ENCODE measurements at regions not wholly inside any gene's neighbourhood (a gene's known extent, or its start where the extent isn't known, plus 50 kb on each side); places are given as distances from the start of the nearest gene placed in this dataset.
A peak's percentile ranks its signal among the peaks of the same experiment; 100 is the strongest.

DNA sequence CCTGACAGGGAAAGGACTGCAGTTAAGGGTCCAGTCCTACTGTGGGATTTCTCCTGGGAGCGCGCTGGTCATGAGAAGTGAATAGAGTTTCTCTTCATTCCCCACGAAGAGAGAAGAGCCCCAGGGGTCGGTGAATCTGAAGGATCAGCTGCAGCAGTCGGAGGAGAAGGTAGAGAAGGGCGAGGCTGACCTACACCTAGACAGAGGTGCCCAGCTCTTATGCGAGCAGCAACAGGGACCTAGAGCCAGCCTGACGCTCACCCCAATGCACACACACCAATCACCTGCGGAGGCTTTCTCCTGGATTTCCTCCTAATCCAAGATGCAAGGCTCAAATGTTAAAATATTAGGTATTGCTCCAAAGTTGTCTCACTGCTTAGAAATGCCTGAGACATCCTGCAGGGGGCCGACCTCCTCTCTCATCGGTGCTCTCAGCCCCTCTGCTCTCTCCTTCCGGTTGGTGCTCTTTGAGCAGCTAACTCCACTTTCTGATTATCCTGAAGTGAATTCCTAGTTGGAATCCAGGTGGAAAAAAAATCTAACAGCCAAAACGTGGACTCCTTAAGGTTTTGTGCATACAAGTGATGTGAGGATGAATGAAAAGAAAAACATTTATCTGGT lies 176.4 kb downstream of the AHR start:
- H3K9me3 Mint-ChIP-seq = no peaks in the 10 kb centered on the region
- no peaks in the 10 kb centered on the region for H3K27me3 Mint-ChIP-seq
- no peak overlapping the region for H3K27ac Mint-ChIP-seq
- H3K4me1 Mint-ChIP-seq (ENCODE audit: low read depth) = no peaks in the 10 kb centered on the region
- H3K36me3 Mint-ChIP-seq (ENCODE audit: low read depth) = no peaks in the 10 kb centered on the region
- intact Hi-C loops (cut with micrococcal nuclease) = no loop called here
- H3K4me3 Mint-ChIP-seq = no peak overlapping the region

DNA sequence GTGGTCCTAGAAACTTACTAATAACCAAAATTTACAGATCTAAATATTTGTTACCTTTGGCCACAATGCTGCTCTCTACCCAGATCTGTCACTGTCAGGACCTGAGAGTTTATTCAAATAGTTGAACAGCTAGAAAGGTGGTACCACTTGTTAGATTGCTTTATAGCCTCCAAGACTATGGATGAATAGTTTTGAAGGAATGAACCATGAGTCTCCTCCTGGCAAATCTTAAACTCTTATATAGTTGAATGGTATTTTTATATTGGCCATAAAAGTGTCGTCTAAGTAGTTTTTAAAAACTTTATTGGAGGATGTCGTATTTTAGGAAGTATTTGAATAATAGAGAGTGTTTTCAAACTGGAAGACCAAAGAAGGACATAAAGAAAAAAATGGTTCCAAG lies 178.7 kb downstream of the AHR start:
- no peak overlapping the region for H3K4me3 Mint-ChIP-seq
- no peaks in the 10 kb centered on the region for H3K9me3 Mint-ChIP-seq
- H3K4me1 Mint-ChIP-seq (ENCODE audit: low read depth) = no peaks in the 10 kb centered on the region
- no peaks in the 10 kb centered on the region for H3K27me3 Mint-ChIP-seq
- no peaks in the 10 kb centered on the region for H3K36me3 Mint-ChIP-seq (ENCODE audit: low read depth)
- intact Hi-C loops (cut with micrococcal nuclease) = no loop called here
- H3K27ac Mint-ChIP-seq = no peak overlapping the region

DNA sequence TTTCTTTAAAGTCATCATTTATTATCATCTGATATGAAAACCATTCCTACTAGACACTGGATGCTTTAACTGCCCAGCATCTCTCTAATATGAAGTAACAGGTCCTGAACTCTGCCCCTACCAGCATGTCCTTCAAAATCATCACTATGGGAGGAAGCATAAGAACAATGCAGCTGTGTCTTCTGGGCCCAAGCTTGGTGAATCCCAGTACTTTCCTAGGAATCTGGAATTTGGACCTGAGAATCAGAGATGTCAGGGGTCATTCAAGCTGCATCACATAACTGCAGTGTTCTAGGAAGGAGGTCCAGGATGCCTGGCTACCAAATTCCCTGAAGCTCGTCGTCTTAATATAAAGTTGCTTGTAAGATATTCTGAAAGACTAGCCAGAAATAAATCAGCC lies 182.7 kb downstream of the AHR start:
- Mint-ChIP-seq H3K36me3 (ENCODE audit: low read depth) (no peaks in the 10 kb centered on the region), H3K27me3 (no peaks in the 10 kb centered on the region), H3K27ac (no peak overlapping the region), H3K9me3 (no peaks in the 10 kb centered on the region), H3K4me3 (no peak overlapping the region), H3K4me1 (ENCODE audit: low read depth) (no peaks in the 10 kb centered on the region)
- intact Hi-C loops (cut with micrococcal nuclease) = no loop called here

DNA sequence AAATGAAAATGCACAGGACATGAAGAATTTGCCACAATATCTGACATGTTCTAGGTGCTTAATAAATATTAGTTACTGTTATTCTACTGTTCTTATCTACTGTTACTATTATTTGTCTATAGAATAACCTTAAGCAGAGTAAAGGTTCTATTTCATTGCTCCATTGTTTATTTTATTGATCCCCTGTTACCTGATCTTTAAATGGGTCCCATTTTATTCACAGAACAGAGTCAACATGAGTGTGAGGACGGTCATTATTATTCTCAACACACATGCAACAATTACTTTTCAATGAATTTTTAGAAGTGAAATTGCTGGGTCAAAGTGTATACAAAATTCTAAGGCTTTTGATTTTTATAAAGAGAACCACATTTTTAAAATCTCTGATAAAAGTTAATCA lies 186.9 kb downstream of the AHR start:
- intact Hi-C loops (cut with micrococcal nuclease) = no loop called here
- Mint-ChIP-seq H3K4me3 (no peak overlapping the region), H3K4me1 (ENCODE audit: low read depth) (peaks cover 16% of the 10 kb centered on the region), H3K27me3 (no peaks in the 10 kb centered on the region), H3K9me3 (no peaks in the 10 kb centered on the region), H3K27ac (no peak overlapping the region), H3K36me3 (ENCODE audit: low read depth) (no peaks in the 10 kb centered on the region)

DNA sequence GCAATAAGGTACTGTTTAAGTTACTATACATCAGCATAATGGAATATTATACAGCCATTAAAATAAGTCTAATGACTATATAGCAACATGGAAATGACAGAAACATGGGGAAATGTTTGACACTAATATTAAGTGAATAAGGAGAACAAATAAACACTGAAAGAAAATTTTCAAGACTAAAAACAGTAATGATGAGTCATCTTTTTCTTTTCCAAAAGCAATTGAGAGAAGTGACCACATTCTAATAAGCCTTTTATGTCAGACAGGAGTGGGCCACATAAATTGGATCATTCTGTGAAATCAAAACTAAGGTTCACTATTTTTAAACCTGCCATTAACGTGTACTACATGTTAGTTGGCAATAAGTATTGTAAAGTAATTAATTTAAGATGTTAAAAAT lies 187.5 kb downstream of the AHR start:
- H3K4me1 Mint-ChIP-seq (ENCODE audit: low read depth) = peaks cover 16% of the 10 kb centered on the region
- H3K36me3 Mint-ChIP-seq (ENCODE audit: low read depth) = no peaks in the 10 kb centered on the region
- no peak overlapping the region for H3K4me3 Mint-ChIP-seq
- no peaks in the 10 kb centered on the region for H3K9me3 Mint-ChIP-seq
- intact Hi-C loops (cut with micrococcal nuclease) = no loop called here
- H3K27ac Mint-ChIP-seq = no peak overlapping the region
- no peaks in the 10 kb centered on the region for H3K27me3 Mint-ChIP-seq

DNA sequence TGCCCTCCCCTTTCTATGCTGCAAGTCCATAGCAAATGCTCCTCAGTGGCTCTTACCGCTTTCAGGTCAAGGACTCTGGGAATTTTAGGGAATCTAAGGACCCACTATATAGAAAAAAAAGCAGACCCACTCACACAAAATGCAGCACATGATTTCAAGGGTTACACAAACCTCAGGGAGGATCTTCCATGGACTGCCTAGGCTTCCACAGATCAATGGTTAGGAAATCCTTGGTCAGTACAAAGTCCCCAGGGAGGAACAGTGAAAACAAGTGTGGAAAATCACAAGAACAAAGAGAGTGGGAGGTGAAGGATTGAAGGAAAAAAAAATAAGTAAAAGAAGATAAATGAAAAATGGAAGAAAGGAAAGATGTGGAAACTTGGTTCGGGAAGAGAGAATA lies 188.4 kb downstream of the AHR start:
- Mint-ChIP-seq H3K9me3 (no peaks in the 10 kb centered on the region), H3K27ac (peak overlapping the region; percentile 41), H3K4me1 (ENCODE audit: low read depth) (peaks cover 16% of the 10 kb centered on the region), H3K36me3 (ENCODE audit: low read depth) (no peaks in the 10 kb centered on the region), H3K27me3 (no peaks in the 10 kb centered on the region), H3K4me3 (no peak overlapping the region)
- intact Hi-C loops (cut with micrococcal nuclease) = no loop called here

DNA sequence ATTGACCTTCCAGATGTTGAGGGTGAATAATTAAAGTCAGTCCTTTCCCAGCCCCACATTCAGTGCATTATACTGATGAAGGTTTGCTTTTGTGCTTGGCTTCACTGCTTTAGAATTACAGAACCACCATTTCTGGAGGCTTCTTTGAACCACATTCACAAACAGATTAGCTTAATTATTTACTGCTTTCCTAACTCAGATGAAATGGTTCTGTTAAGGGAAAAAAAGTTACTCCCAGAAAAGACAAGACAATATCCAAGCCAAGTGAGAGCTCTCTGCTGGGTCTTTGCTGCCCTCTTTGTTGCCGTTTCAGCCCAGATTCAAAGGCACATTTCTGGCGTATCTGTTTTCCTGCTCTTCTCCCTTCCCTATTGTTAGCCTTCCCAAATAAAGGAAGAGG lies 188.9 kb downstream of the AHR start:
- H3K9me3 Mint-ChIP-seq = no peaks in the 10 kb centered on the region
- H3K4me3 Mint-ChIP-seq = no peak overlapping the region
- H3K4me1 Mint-ChIP-seq (ENCODE audit: low read depth) = peaks cover 16% of the 10 kb centered on the region
- no peaks in the 10 kb centered on the region for H3K27me3 Mint-ChIP-seq
- H3K36me3 Mint-ChIP-seq (ENCODE audit: low read depth) = no peaks in the 10 kb centered on the region
- H3K27ac Mint-ChIP-seq = peak overlapping the region; percentile 41
- intact Hi-C loops (cut with micrococcal nuclease) = no loop called here

DNA sequence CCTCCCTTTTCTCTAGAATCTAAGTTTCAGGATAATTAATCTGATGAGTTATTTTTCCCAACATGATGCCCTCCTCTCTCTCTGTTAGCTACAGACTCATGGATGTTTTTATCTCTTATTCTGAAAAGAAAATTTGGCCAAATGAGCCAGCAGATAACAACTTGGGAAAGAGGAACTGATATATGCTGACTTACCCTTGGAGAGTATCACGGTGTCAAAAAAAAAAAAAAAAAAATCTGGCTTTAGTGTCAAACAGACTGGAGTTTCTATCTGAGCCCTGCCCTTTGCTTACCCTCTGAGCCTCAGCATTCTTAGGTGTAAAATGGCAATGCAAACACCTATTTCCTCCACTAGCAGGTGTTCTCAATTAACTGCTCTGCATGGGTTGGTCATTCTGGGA lies 190.4 kb downstream of the AHR start:
- intact Hi-C loops (cut with micrococcal nuclease) = no loop called here
- Mint-ChIP-seq H3K36me3 (ENCODE audit: low read depth) (no peaks in the 10 kb centered on the region), H3K27me3 (no peaks in the 10 kb centered on the region), H3K4me3 (no peak overlapping the region), H3K4me1 (ENCODE audit: low read depth) (peaks cover 16% of the 10 kb centered on the region), H3K9me3 (no peaks in the 10 kb centered on the region), H3K27ac (no peak overlapping the region)

DNA sequence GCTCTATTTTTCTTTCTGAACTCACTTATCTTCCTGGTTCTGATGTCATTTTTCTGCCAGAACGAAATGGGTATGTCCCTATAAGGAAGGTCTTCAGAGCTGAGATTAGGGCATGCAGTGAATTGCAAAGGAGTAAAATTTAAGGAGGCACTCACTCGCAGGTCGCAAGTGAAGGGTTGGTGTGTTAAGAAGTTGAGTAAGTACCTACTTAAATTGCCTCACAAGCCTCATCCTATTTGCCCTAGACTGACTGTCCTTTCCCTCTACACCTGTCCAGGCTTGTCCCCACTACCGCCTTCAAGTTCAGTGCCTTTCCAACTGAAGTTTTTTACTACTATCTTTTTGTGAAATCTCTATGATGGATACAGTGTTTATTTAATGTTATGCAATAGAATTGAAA lies 191.5 kb downstream of the AHR start:
- no peaks in the 10 kb centered on the region for H3K27me3 Mint-ChIP-seq
- no peak overlapping the region for H3K4me3 Mint-ChIP-seq
- peaks cover 16% of the 10 kb centered on the region for H3K4me1 Mint-ChIP-seq (ENCODE audit: low read depth)
- H3K27ac Mint-ChIP-seq = no peak overlapping the region
- no peaks in the 10 kb centered on the region for H3K36me3 Mint-ChIP-seq (ENCODE audit: low read depth)
- intact Hi-C loops (cut with micrococcal nuclease) = no loop called here
- H3K9me3 Mint-ChIP-seq = no peaks in the 10 kb centered on the region

DNA sequence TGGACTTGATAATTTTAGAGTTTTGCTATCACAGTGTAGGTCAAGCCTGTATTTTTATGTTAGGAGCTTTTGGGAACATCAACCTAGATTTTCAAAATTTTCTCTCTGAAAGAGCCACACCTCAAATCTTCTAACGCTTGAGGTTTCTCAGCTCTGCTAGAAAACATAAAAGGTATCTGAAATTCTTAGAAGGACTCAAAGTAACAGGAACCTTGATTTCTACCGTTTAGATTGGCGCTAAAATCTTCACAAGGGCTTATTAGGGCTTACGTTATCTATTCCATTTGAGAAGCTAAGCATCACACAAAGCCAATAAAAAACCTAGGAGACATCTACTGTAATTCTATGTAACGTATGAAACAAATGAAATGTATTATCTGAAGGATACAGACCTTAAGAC lies 192.4 kb downstream of the AHR start:
- H3K4me1 Mint-ChIP-seq (ENCODE audit: low read depth) = peaks cover 16% of the 10 kb centered on the region
- no peaks in the 10 kb centered on the region for H3K36me3 Mint-ChIP-seq (ENCODE audit: low read depth)
- H3K9me3 Mint-ChIP-seq = no peaks in the 10 kb centered on the region
- no peak overlapping the region for H3K4me3 Mint-ChIP-seq
- no peaks in the 10 kb centered on the region for H3K27me3 Mint-ChIP-seq
- H3K27ac Mint-ChIP-seq = no peak overlapping the region
- intact Hi-C loops (cut with micrococcal nuclease) = no loop called here

DNA sequence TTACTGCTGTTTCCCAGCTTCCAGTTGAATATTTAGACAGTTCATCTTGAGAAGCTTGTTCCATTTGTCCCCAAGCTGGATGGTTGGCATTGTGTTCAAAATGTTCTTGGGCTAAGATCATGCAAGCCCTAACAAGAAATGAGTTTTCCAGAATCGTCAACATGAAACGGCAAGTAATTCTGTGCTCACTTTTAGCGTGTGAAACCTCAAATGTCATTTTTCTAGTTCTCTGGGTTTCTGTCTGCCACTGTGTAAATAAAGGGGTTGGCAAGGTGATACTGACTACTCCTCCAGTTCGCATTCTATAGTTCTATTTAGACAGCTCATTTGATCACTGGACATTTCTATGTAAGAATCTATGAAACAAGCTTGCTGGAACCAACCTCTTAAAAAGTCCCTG lies 194.0 kb downstream of the AHR start:
- intact Hi-C loops (cut with micrococcal nuclease) = no loop called here
- Mint-ChIP-seq H3K9me3 (no peaks in the 10 kb centered on the region), H3K4me3 (no peak overlapping the region), H3K4me1 (ENCODE audit: low read depth) (peaks cover 16% of the 10 kb centered on the region), H3K36me3 (ENCODE audit: low read depth) (no peaks in the 10 kb centered on the region), H3K27me3 (no peaks in the 10 kb centered on the region), H3K27ac (no peak overlapping the region)

DNA sequence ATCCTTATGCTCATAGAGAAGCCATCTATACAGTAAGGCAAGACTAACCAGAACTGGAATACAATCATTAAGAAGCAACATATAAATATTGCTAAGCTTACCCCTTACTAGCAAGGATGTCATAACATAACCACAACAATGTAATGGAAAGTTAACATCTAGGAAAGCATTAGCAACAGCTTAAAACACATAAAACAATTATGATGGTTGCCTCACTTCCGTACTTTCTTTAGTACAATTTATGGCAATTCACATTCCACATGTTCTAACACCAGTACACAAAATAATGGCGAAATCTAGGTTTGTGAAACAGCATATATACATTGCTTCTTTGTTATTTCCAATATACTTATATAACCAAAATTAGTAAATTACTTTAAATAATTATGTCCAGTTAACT lies 195.0 kb downstream of the AHR start:
- Mint-ChIP-seq H3K9me3 (no peaks in the 10 kb centered on the region), H3K27ac (no peak overlapping the region), H3K4me1 (ENCODE audit: low read depth) (peaks cover 13% of the 10 kb centered on the region), H3K4me3 (no peak overlapping the region), H3K27me3 (no peaks in the 10 kb centered on the region), H3K36me3 (ENCODE audit: low read depth) (no peaks in the 10 kb centered on the region)
- intact Hi-C loops (cut with micrococcal nuclease) = no loop called here

DNA sequence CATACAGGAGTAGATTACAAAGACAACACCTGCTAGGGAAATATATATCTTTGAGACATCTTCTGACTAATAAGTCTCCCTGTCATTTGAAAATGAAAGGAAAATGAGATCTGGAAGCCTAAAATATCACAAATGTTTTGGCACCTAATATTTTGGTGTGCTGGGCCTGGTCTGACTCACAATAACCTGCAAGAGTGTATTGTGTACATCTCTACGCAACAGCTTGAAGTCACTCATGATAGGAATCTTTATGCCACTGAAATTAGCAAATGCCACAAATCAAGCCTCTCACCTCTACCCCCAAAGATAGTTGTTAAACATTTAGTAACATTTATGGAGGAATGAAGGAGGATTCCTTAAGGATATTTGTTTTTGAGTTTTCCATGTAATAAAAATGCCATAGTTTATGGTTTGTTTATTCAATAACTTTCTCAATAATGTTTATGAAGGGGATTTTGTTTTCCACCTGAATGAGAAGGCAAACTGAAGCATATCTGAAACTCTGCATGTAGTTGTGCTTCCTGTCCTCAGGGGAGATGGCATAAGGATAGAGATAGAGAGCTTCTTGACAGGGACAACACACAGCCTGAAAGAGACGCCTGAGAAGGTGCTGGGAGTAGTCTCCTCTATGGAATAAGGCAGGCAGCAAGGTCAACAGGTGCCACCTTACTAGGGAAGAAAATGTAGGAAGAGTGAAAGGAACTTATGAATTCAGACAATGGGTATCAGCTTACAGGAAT lies 197.4 kb downstream of the AHR start:
- intact Hi-C loops (cut with micrococcal nuclease) = no loop called here
- Mint-ChIP-seq H3K4me1 (ENCODE audit: low read depth) (no peaks in the 10 kb centered on the region), H3K36me3 (ENCODE audit: low read depth) (no peaks in the 10 kb centered on the region), H3K27me3 (no peaks in the 10 kb centered on the region), H3K4me3 (no peak overlapping the region), H3K9me3 (no peaks in the 10 kb centered on the region), H3K27ac (no peak overlapping the region)

DNA sequence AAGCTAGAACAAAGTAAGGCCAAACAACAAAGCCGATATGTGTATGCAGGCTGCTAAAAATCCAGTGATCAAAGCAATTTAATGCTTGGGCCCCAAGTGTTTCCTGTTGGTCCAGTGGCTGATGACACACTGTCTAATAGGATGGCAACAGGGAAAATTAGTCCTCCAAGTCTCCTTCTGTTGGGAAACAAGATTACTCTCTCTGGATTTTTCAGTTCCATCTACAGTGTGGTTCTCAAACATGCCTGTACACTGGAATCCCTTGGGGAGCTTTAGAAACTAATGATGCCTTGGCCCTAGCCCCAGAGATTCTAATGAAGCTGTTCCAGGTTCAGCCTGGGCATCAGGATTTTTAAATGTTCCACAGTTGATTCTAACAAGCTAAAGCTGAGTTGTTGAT lies 198.7 kb downstream of the AHR start:
- no peaks in the 10 kb centered on the region for H3K9me3 Mint-ChIP-seq
- no peaks in the 10 kb centered on the region for H3K27me3 Mint-ChIP-seq
- no peak overlapping the region for H3K27ac Mint-ChIP-seq
- H3K4me1 Mint-ChIP-seq (ENCODE audit: low read depth) = no peaks in the 10 kb centered on the region
- H3K4me3 Mint-ChIP-seq = no peak overlapping the region
- no peaks in the 10 kb centered on the region for H3K36me3 Mint-ChIP-seq (ENCODE audit: low read depth)
- intact Hi-C loops (cut with micrococcal nuclease) = no loop called here

DNA sequence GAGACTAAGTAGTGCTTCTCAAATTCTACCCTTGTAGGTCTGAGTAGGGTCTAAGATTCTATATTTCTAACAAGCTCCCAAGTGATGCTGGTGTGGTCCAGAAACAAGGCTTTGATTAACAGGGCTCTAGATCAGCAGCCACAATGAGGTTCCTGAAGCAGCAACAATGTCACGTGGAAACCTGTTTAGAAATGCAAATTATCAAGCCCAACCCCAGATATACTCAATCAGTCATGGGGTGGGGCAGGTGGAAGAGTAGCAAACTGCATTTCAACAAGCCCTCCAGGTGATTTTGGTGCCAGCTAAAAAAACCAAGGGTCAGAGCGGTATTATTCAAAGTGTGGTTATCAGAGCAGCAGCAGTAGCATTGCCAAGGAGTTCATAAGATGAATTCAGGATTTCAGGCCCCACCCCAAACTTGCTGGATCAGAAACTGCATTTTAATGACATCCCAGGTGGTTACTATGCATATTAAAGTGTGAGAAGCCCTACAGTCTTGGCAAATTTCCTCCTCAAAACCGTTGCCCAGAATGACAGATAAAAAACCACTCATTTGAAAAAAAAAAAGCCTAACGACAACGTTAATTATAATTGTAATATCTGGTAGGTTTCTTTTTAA lies 199.2 kb downstream of the AHR start:
- H3K4me3 Mint-ChIP-seq = no peak overlapping the region
- H3K4me1 Mint-ChIP-seq (ENCODE audit: low read depth) = no peaks in the 10 kb centered on the region
- H3K9me3 Mint-ChIP-seq = no peaks in the 10 kb centered on the region
- no peaks in the 10 kb centered on the region for H3K27me3 Mint-ChIP-seq
- intact Hi-C loops (cut with micrococcal nuclease) = no loop called here
- no peak overlapping the region for H3K27ac Mint-ChIP-seq
- H3K36me3 Mint-ChIP-seq (ENCODE audit: low read depth) = no peaks in the 10 kb centered on the region

All from dendritic cell treated with granulocyte-macrophage colony-stimulating factor and Interleukin-4, amounts not matched to agents 40 ng/mL and 50 ng/mL, for 4 days (primary cell).